SK-N-SH treated with all-trans-retinoic acid at 6 μM for 48 hours (cell line): ENCODE measurements at regions not wholly inside any gene's neighbourhood (a gene's known extent, or its start where the extent isn't known, plus 50 kb on each side); places are given as distances from the start of the nearest gene placed in this dataset.

Source experiments
- ATAC-seq: fragments of 200-7000 bp; cut with Tn5 transposase; 3 replicates; pipeline ENCODE4 v1.9.1; 2020; ENCODE audit warnings: mild to moderate bottlenecking, moderate library complexity
- ARNTL ChIP-seq: fragments of 450-650 bp; formaldehyde crosslinking; IDR thresholded peaks from 2 replicates; pipeline ENCODE4 v1.5.0; 2020; ENCODE audit warnings: low read depth, mild to moderate bottlenecking, moderate library complexity, borderline replicate concordance
- BACH2 ChIP-seq: fragments of 250-450 bp; sonication (Bioruptor Pico); IDR thresholded peaks from 2 replicates; pipeline ENCODE4 v1.9.0; 2021; ENCODE audit warnings: mild to moderate bottlenecking, borderline replicate concordance
- CREB5 ChIP-seq: fragments of 250-450 bp; sonication (Bioruptor Pico); IDR thresholded peaks from 2 replicates; pipeline ENCODE4 v1.5.1; 2020; ENCODE audit warnings: low read depth, mild to moderate bottlenecking, moderate library complexity
- CSDC2 ChIP-seq: fragments of 250-450 bp; sonication (Bioruptor Pico); IDR thresholded peaks from 2 replicates; pipeline ENCODE4 v1.5.0; 2020; ENCODE audit warnings: mild to moderate bottlenecking, moderate library complexity
- CSRNP3 ChIP-seq: fragments of 250-450 bp; sonication (Bioruptor Pico); IDR thresholded peaks from 2 replicates; pipeline ENCODE4 v1.5.1; 2021; ENCODE audit warnings: mild to moderate bottlenecking, moderate library complexity
- GLIS3 ChIP-seq: fragments of 250-450 bp; sonication (Bioruptor Pico); IDR thresholded peaks from 2 replicates; pipeline ENCODE4 v1.5.0; 2020; ENCODE audit warnings: mild to moderate bottlenecking, moderate library complexity
- ISL1 ChIP-seq: fragments of 250-450 bp; sonication (Bioruptor Pico); IDR thresholded peaks from 2 replicates; pipeline ENCODE4 v2.1.2; 2022; ENCODE audit warnings: mild to moderate bottlenecking, moderate library complexity
- PATZ1 ChIP-seq: fragments of 250-450 bp; sonication (Bioruptor Pico); IDR thresholded peaks from 2 replicates; pipeline ENCODE4 v1.8.0; 2020; ENCODE audit warnings: mild to moderate bottlenecking, moderate library complexity, borderline replicate concordance
- POU6F1 ChIP-seq: fragments of 250-450 bp; sonication (Bioruptor Pico); IDR thresholded peaks from 2 replicates; pipeline ENCODE4 v1.8.0; 2021; ENCODE audit warnings: low read depth, mild to moderate bottlenecking, moderate library complexity, borderline replicate concordance
- PPARA ChIP-seq: fragments of 250-450 bp; sonication (Bioruptor Pico); IDR thresholded peaks from 2 replicates; pipeline ENCODE4 v1.5.0; 2020; ENCODE audit warnings: mild to moderate bottlenecking, borderline replicate concordance
- SNAI2 ChIP-seq: fragments of 250-450 bp; sonication (Bioruptor Pico); IDR thresholded peaks from 2 replicates; pipeline ENCODE4 v1.5.0; 2020; ENCODE audit warnings: mild to moderate bottlenecking, moderate library complexity
- TOX ChIP-seq: fragments of 250-450 bp; sonication (Bioruptor Pico); IDR thresholded peaks from 2 replicates; pipeline ENCODE4 v1.8.0; 2021; ENCODE audit warnings: mild to moderate bottlenecking, moderate library complexity, borderline replicate concordance
- TSHZ2 ChIP-seq: fragments of 250-450 bp; sonication (Bioruptor Pico); IDR thresholded peaks from 2 replicates; pipeline ENCODE4 v1.5.0; 2020; ENCODE audit warnings: mild to moderate bottlenecking, moderate library complexity
- ZC3H10 ChIP-seq: fragments of 250-450 bp; sonication (Bioruptor Pico); IDR thresholded peaks from 2 replicates; pipeline ENCODE4 v1.5.1; 2021; ENCODE audit warnings: mild to moderate bottlenecking, moderate library complexity
- ZFP30 ChIP-seq: fragments of 450-650 bp; formaldehyde crosslinking; IDR thresholded peaks from 2 replicates; pipeline ENCODE4 v1.5.0; 2022; ENCODE audit warnings: mild to moderate bottlenecking, moderate library complexity
- ZNF565 ChIP-seq: fragments of 450-650 bp; formaldehyde crosslinking; conservative IDR thresholded peaks from 2 replicates; pipeline ENCODE4 v1.5.0; 2020; ENCODE audit warnings: low read depth, mild to moderate bottlenecking, moderate library complexity
- ZNF8 ChIP-seq: fragments of 450-650 bp; formaldehyde crosslinking; IDR thresholded peaks from 2 replicates; pipeline ENCODE4 v1.5.0; 2020; ENCODE audit warnings: mild to moderate bottlenecking, moderate library complexity

- no peak for ATAC-seq
- TF ChIP-seq ARNTL (CRISPR knock-in tag) (no peak), PPARA (CRISPR knock-in tag) (no peak)
Measured at GRCh38 chr9:16121168-16121567, 568.3 kb downstream of the CCDC171 start.

- TF ChIP-seq ZFP30, result no peak
- TF ChIP-seq CSDC2 (CRISPR knock-in tag), result no peak
- TF ChIP-seq ARNTL (CRISPR knock-in tag), result no peak
- peak; percentile 61 for ATAC-seq
Measured at GRCh38 chr9:16121601-16122286, 568.9 kb downstream of the CCDC171 start.

- ATAC-seq, result no peak
- no peak for TF ChIP-seq POU6F1 (CRISPR knock-in tag)
- TF ChIP-seq ZNF8, result no peak
- no peak for TF ChIP-seq SNAI2
- no peak for TF ChIP-seq TSHZ2 (CRISPR knock-in tag)
- no peak for TF ChIP-seq ISL1 (CRISPR knock-in tag)
- no peak for TF ChIP-seq GLIS3 (CRISPR knock-in tag)
- no peak for TF ChIP-seq BACH2
Measured at GRCh38 chr9:16125629-16126028, 572.8 kb downstream of the CCDC171 start.

GRCh38 chr9:16126042-16126441, 573.2 kb downstream of the CCDC171 start:
- ATAC-seq, result no peak
- TF ChIP-seq CSRNP3, result no peak

- no peak for TF ChIP-seq PATZ1 (CRISPR knock-in tag)
- TF ChIP-seq BACH2, result no peak
- TF ChIP-seq, all 23 proteins: peak for 0
- no peak for ATAC-seq
Measured at GRCh38 chr9:16128003-16128402, 575.2 kb downstream of the CCDC171 start.

- ATAC-seq, result peak; percentile 65
- no peak for TF ChIP-seq ZNF565 (CRISPR knock-in tag)
- TF ChIP-seq ZC3H10 (CRISPR knock-in tag), result no peak
- no peak for TF ChIP-seq ARNTL (CRISPR knock-in tag)
Measured at GRCh38 chr9:16131264-16131663, 578.4 kb downstream of the CCDC171 start.

- ATAC-seq, result no peak
- TF ChIP-seq ZNF565 (CRISPR knock-in tag) (no peak), PATZ1 (CRISPR knock-in tag) (no peak), PPARA (CRISPR knock-in tag) (no peak), CREB5 (no peak), TOX (CRISPR knock-in tag) (no peak), CSRNP3 (no peak), SNAI2 (no peak)
Measured at GRCh38 chr9:16132513-16132912, 579.7 kb downstream of the CCDC171 start.
